Thyroid gland (tissue), 4 donors: ENCODE measurements at regions not wholly inside any gene's neighbourhood (a gene's known extent, or its start where the extent isn't known, plus 50 kb on each side); places are given as distances from the start of the nearest gene placed in this dataset.
"Not testable (repeated sequence)": the region's sequence is repeated elsewhere in the genome, so short reads cannot be mapped to it uniquely, and the experiment has no call there.

Experiments used
- DNase-seq, 2 donors: peaks; one replicate each; pipeline ENCODE4 v3.0.0-alpha.2; 2019
- H3K27ac ChIP-seq, 3 donors: fragments of 200-600 bp; sonication (generic); 1 replicate in 2 of 3; 2 replicates in 1 of 3; pipeline ENCODE4 v1.5.1; 2016 to 2019; ENCODE audit warnings: mild to moderate bottlenecking in 1 of 3, moderate library complexity in 1 of 3
- H3K27me3 ChIP-seq: fragments of 200-600 bp; sonication (generic); one replicate; pipeline ENCODE4 v1.5.1; 2019
- H3K36me3 ChIP-seq, 2 donors: fragments of 200-600 bp; sonication (generic); one replicate each; pipeline ENCODE4 v1.5.1; 2016 to 2019
- H3K4me1 ChIP-seq, 2 donors: fragments of 200-600 bp; sonication (generic); one replicate each; pipeline ENCODE4 v1.5.1; 2017 to 2019
- H3K4me3 ChIP-seq, 3 donors: fragments of 200-600 bp; sonication (generic); replicated peaks in 1 of 3; 1 replicate in 2 of 3; 2 replicates in 1 of 3; pipeline ENCODE4 v1.5.1; 2016; ENCODE audit warnings: mild to moderate bottlenecking in 1 of 3
- H3K9me3 ChIP-seq: fragments of 200-600 bp; sonication (generic); one replicate; pipeline ENCODE4 v1.5.1; 2017
- POLR2A ChIP-seq, 2 donors: fragments of 450-650 bp; IDR thresholded peaks; one replicate each; pipeline ENCODE4 v1.6.1; 2017; ENCODE audit warnings: antibody characterized with exemption in 2 of 2, mild to moderate bottlenecking in 2 of 2, moderate library complexity in 1 of 2
- WGBS, 2 donors: methylation state at CpG; one replicate each; pipeline ENCODE4 v1.1.5; 2017; 5-methylcytosine and 5-hydroxymethylcytosine counted together
- intact Hi-C: fragments of 100-400 bp; cut with DNase I; formaldehyde crosslinking; loops from one replicate; pipeline ENCODE4 v1.15.1; 2023
- TF ChIP-seq, protein P1 (sequence below), 6 experiments: fragments of 200-600 bp in 3 of 6; fragments of 450-650 bp in 3 of 6; sonication (generic) in 3 of 6; IDR thresholded peaks; one replicate each; pipeline ENCODE4 v1.5.1; 2016 to 2019; ENCODE audit warnings: antibody characterized with exemption in 6 of 6, mild to moderate bottlenecking in 2 of 6, inconsistent platforms in 1 of 6, moderate library complexity in 1 of 6

DNA sequence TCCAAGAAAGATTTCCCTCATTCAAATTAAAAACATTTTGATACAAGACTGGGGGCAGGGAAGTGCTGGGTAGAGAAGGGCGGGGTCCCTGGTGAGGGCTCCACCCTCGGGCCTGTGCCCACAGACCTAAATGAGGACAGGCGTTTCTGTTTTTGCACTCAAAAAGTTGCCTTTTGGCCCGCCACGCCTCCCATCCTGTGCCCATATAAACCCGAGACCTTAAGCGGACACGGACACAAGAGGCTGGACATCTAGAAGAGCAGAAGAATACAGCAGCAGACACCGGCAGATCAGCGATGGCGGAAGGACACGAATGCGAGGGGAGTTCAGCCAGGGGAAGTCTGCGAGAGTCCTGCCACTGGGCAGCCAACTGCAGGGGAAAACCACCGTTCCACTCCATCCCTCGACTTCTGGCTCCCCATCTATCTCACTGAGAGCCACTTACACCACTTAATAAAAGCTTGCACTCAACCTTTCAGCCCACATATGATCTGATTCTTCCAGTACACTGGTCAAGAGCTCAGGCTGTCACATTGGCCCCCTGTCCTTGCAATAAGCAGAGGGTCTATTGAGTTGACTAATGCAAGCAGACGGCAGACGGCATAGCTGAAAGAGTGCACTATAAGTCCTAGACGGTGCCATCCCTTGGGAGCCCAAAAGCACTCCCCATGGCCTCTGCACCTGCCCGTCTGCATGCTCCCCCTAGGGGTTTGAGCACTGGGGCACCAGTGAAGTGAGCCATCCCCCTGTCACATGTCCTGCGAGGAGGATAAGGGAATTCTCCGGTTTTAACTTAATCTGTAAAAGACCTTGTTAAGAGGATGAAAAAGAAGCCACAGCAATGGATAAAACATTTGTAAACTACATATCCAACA, 181.8 kb upstream of the PRSS1 start:
- intact Hi-C loops: no loop called here

DNA sequence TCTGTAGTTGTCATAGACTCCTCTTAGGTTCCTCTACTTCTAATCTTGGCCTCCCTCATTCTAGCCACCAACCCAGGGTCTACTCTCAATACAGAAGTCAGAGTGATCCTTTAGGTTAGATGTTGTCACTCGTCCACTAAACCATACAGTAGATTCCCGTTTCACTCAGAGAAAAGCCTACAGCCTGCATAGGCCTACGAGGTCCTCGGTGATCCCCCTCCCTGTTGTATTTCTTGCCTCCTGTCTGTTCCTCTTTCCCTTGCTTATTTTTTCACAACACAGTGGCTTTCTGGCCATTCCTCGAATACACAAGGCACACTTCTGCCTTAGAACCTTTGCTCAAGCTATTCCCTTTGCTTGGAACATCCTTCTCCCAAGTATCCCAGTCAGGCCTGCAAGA, 183.0 kb upstream of the PRSS1 start:
- Histone ChIP-seq H3K4me3 (no peak overlapping the region), H3K4me1 (no peaks in the 10 kb centered on the region), H3K9me3 (no peaks in the 10 kb centered on the region), H3K27me3 (no peaks in the 10 kb centered on the region), H3K27ac (no peak overlapping the region), H3K36me3 (no peaks in the 10 kb centered on the region)
- TF ChIP-seq, protein P1, sequence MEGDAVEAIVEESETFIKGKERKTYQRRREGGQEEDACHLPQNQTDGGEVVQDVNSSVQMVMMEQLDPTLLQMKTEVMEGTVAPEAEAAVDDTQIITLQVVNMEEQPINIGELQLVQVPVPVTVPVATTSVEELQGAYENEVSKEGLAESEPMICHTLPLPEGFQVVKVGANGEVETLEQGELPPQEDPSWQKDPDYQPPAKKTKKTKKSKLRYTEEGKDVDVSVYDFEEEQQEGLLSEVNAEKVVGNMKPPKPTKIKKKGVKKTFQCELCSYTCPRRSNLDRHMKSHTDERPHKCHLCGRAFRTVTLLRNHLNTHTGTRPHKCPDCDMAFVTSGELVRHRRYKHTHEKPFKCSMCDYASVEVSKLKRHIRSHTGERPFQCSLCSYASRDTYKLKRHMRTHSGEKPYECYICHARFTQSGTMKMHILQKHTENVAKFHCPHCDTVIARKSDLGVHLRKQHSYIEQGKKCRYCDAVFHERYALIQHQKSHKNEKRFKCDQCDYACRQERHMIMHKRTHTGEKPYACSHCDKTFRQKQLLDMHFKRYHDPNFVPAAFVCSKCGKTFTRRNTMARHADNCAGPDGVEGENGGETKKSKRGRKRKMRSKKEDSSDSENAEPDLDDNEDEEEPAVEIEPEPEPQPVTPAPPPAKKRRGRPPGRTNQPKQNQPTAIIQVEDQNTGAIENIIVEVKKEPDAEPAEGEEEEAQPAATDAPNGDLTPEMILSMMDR (IDR thresholded peaks at IDR 0.05): no peak
- TF ChIP-seq POLR2A (IDR thresholded peaks at IDR 0.05): no peak
- no peak for DNase-seq
- intact Hi-C loops: no loop called here
- whole genome bisulfite sequencing, 2 donors: 86 to 93% methylated on average over 5 of the region's 5 CpGs

More for the DNA sequence above, 181.8 kb upstream of the PRSS1 start:
- H3K4me1 ChIP-seq: no peaks in the 10 kb centered on the region
- no peaks in the 10 kb centered on the region for H3K9me3 ChIP-seq
- no peak for TF ChIP-seq POLR2A (IDR thresholded peaks at IDR 0.05)
- TF ChIP-seq, protein P1 (IDR thresholded peaks at IDR 0.05): no peak
- no peak overlapping the region for H3K4me3 ChIP-seq
- no peak for DNase-seq
- H3K27me3 ChIP-seq: no peaks in the 10 kb centered on the region
- no peak overlapping the region for H3K27ac ChIP-seq
- 82 to 85% methylated on average over 22 of the region's 22 CpGs for WGBS, 2 donors
- H3K36me3 ChIP-seq: no peaks in the 10 kb centered on the region

DNA sequence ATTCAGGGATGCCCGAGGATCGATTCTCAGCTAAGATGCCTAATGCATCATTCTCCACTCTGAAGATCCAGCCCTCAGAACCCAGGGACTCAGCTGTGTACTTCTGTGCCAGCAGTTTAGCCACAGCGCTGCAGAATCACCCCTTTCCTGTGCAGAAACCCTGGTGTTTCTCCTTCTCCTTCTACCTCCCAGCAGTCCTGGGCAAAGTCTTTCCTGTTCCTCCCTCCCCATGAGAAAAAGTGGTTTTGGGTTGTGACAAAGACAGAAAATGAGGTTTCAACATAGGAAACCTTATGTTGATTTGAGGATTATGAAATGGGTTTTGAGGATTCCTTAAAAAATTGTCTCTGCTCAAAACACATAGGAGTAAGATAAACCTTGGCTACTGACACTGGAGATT, 185.1 kb upstream of the PRSS1 start:
- 84% methylated on average over 3 of the region's 3 CpGs; no CpG with 5 or more reads in 1 of the 2 donors for WGBS, 2 donors
- H3K4me1 ChIP-seq, H3K27me3 ChIP-seq, H3K27ac ChIP-seq, intact Hi-C loops, H3K9me3 ChIP-seq, DNase-seq, H3K36me3 ChIP-seq, H3K4me3 ChIP-seq: not testable (repeated sequence)

DNA sequence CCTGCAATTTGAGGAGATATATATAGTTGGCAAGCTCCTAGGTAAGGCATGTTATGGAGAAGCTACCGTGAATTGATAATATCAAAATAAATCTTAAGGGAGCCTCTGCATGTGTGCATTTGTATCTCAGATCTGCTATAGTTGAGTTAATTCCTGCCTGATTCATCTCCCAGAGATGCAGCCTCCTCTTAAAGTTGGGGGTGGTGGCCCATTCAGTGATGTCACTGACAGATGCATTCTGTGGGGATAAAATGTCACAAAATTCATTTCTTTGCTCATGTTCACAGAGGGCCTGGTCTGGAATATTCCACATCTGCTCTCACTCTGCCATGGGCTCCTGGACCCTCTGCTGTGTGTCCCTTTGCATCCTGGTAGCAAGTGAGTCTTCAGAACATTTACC, 185.8 kb upstream of the PRSS1 start:
- Histone ChIP-seq H3K36me3 (no peaks in the 10 kb centered on the region), H3K27me3 (no peaks in the 10 kb centered on the region), H3K27ac (no peak overlapping the region), H3K4me3 (no peak overlapping the region), H3K4me1 (no peaks in the 10 kb centered on the region), H3K9me3 (no peaks in the 10 kb centered on the region)
- no peak for TF ChIP-seq POLR2A (IDR thresholded peaks at IDR 0.05)
- TF ChIP-seq, protein P1 (IDR thresholded peaks at IDR 0.05): no peak
- no peak for DNase-seq
- 91 to 96% methylated on average over 1 of the region's 1 CpG for WGBS, 2 donors
- intact Hi-C loops: no loop called here

DNA sequence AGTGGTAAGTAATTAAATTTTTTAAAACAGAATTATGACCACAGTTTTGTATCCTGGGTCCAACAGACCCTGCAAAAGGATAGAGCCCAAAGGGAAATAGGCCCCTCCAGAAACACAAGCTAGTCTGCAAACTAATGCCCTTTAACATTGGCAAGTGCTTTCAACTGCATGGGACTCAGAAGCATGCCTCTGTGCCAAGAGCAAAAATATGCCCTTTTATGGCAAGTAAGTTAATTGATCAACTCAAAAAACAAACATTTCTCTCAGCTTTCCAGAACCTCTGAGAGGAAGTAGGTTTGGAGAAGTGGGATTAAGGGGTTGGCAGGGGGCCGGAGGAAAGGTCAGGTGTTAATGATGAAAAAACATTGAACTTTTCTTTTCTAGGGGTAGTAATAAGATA, 186.6 kb upstream of the PRSS1 start:
- intact Hi-C loops: no loop called here
- WGBS, 2 donors: 78% methylated on average over 1 of the region's 1 CpG

DNA sequence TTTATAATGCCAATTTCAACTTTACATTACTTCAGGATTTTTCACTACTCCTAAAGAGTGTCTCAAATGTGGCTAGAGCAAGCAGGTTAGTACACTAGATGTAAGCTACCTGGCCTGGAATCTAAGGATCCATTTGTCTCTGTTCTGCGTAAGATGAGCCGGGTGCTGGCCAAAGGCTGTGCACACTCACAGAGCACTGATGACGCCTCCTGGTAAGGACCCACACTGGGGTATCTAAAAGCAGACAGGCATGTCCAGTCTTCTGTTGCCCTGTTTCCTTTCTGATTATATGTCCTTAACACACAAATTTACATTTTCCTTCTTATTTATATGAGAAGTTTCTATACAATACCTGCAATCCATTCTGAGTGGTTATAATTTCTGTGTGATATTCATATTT, 187.9 kb upstream of the PRSS1 start:
- DNase-seq, H3K27ac ChIP-seq, H3K36me3 ChIP-seq, H3K4me1 ChIP-seq, H3K4me3 ChIP-seq, H3K9me3 ChIP-seq, intact Hi-C loops, H3K27me3 ChIP-seq: not testable (repeated sequence)
- WGBS, 2 donors: 81% methylated on average over 3 of the region's 3 CpGs

More for the DNA sequence above, 186.6 kb upstream of the PRSS1 start:
- no peak for TF ChIP-seq POLR2A (IDR thresholded peaks at IDR 0.05)
- TF ChIP-seq, protein P1 (IDR thresholded peaks at IDR 0.05): no peak
- Histone ChIP-seq H3K4me3 (no peak overlapping the region), H3K9me3 (no peaks in the 10 kb centered on the region), H3K27me3 (no peaks in the 10 kb centered on the region), H3K36me3 (no peaks in the 10 kb centered on the region), H3K27ac (no peak overlapping the region), H3K4me1 (no peaks in the 10 kb centered on the region)
- no peak for DNase-seq

DNA sequence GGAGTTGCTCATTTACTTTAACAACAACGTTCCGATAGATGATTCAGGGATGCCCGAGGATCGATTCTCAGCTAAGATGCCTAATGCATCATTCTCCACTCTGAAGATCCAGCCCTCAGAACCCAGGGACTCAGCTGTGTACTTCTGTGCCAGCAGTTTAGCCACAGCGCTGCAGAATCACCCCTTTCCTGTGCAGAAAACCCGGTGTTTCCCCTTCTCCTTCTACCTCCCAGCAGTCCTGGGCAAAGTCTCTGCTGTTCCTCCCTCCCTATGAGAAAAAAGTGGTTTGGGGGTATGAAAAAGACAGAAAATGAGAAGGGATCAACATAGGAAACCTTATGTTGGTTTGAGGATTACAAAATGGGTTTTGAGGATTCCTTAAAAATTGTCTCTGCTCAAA, 188.5 kb upstream of the PRSS1 start:
- DNase-seq, H3K4me1 ChIP-seq, H3K27me3 ChIP-seq, H3K9me3 ChIP-seq, H3K27ac ChIP-seq, H3K36me3 ChIP-seq, H3K4me3 ChIP-seq, intact Hi-C loops: not testable (repeated sequence)
- WGBS, 2 donors: 82 to 91% methylated on average over 6 of the region's 6 CpGs
